ENCODE measurements at regions not wholly inside any gene's neighbourhood (a gene's known extent, or its start where the extent isn't known, plus 50 kb on each side); places are given as distances from the start of the nearest gene placed in this dataset.
A peak's percentile ranks its signal among the peaks of the same experiment; 100 is the strongest.

- H3K27ac ChIP-seq = peak overlapping the region in 1 of 4 donors; percentile 11
- WGBS, 2 donors = 83 to 91% methylated on average over 5 of the region's 5 CpGs
- no peaks in the 10 kb centered on the region for H3K27me3 ChIP-seq
- no peak overlapping the region for H3K4me3 ChIP-seq
- H3K36me3 ChIP-seq (replicated peaks in 1 of 2; ENCODE audit: insufficient read depth in 1 of 2, low read depth in 2 of 2) = no peaks in the 10 kb centered on the region
- peak in 1 of 4 donors; percentile 20 for DNase-seq
- H3K4me1 ChIP-seq = no peaks in the 10 kb centered on the region
- intact Hi-C loops (cut with DNase I) = no loop called here
- ATAC-seq = no peak
- no peak for TF ChIP-seq CTCF (IDR thresholded peaks at IDR 0.05)
- TF ChIP-seq POLR2A (IDR thresholded peaks at IDR 0.05) = no peak
- H3K9me3 ChIP-seq = no peaks in the 10 kb centered on the region
Observed at GRCh38 chr6:105832313-105832761, 253.8 kb upstream of the PRDM1 start.

GRCh38 chr6:105831311-105832097, 254.6 kb upstream of the PRDM1 start:
- 67 to 78% methylated on average over 5 of the region's 5 CpGs for WGBS, 2 donors
- Histone ChIP-seq H3K4me3 (no peak overlapping the region), H3K9me3 (no peaks in the 10 kb centered on the region), H3K4me1 (no peaks in the 10 kb centered on the region), H3K36me3 (replicated peaks in 1 of 2; ENCODE audit: insufficient read depth in 1 of 2, low read depth in 2 of 2) (no peaks in the 10 kb centered on the region), H3K27ac (no peak overlapping the region), H3K27me3 (no peaks in the 10 kb centered on the region)
- DNase-seq = no peak
- intact Hi-C loops (cut with DNase I) = no loop called here
- ATAC-seq = no peak
- TF ChIP-seq POLR2A (IDR thresholded peaks at IDR 0.05) (no peak), CTCF (IDR thresholded peaks at IDR 0.05) (no peak)

GRCh38 chr6:105825210-105825609, 260.9 kb upstream of the PRDM1 start:
- intact Hi-C loops (cut with DNase I) = no loop called here
- WGBS, 2 donors = 50 to 52% methylated on average over 1 of the region's 1 CpG

GRCh38 chr6:105824732-105825131, 261.4 kb upstream of the PRDM1 start:
- Histone ChIP-seq H3K9me3 (no peaks in the 10 kb centered on the region), H3K4me3 (no peak overlapping the region), H3K36me3 (replicated peaks in 1 of 2; ENCODE audit: insufficient read depth in 1 of 2, low read depth in 2 of 2) (no peaks in the 10 kb centered on the region), H3K27ac (no peak overlapping the region), H3K27me3 (no peaks in the 10 kb centered on the region), H3K4me1 (no peaks in the 10 kb centered on the region)
- TF ChIP-seq POLR2A (IDR thresholded peaks at IDR 0.05) (no peak), CTCF (IDR thresholded peaks at IDR 0.05) (no peak)
- ATAC-seq (no peak), DNase-seq (no peak)
- 48 to 50% methylated on average over 1 of the region's 1 CpG for WGBS, 2 donors
- intact Hi-C loops (cut with DNase I) = no loop called here

More at GRCh38 chr6:105825210-105825609, 260.9 kb upstream of the PRDM1 start:
- Histone ChIP-seq H3K4me1 (no peaks in the 10 kb centered on the region), H3K27ac (no peak overlapping the region), H3K4me3 (no peak overlapping the region), H3K36me3 (replicated peaks in 1 of 2; ENCODE audit: insufficient read depth in 1 of 2, low read depth in 2 of 2) (no peaks in the 10 kb centered on the region), H3K27me3 (no peaks in the 10 kb centered on the region), H3K9me3 (no peaks in the 10 kb centered on the region)
- DNase-seq = no peak
- no peak for ATAC-seq
- TF ChIP-seq POLR2A (IDR thresholded peaks at IDR 0.05) (no peak), CTCF (IDR thresholded peaks at IDR 0.05) (no peak)

- Histone ChIP-seq H3K27me3 (no peaks in the 10 kb centered on the region), H3K9me3 (no peaks in the 10 kb centered on the region), H3K4me3 (no peak overlapping the region), H3K36me3 (replicated peaks in 1 of 2; ENCODE audit: insufficient read depth in 1 of 2, low read depth in 2 of 2) (no peaks in the 10 kb centered on the region), H3K4me1 (no peaks in the 10 kb centered on the region), H3K27ac (no peak overlapping the region)
- no peak for TF ChIP-seq POLR2A (IDR thresholded peaks at IDR 0.05)
- no peak for TF ChIP-seq CTCF (IDR thresholded peaks at IDR 0.05)
- DNase-seq (no peak), ATAC-seq (no peak)
- 90 to 94% methylated on average over 1 of the region's 1 CpG for WGBS, 2 donors
- intact Hi-C loops (cut with DNase I) = no loop called here
Observed at GRCh38 chr6:105821777-105822176, 264.4 kb upstream of the PRDM1 start.

Data from body of pancreas (tissue), 4 donors.